DMS153 (cell line): ENCODE measurements at regions not wholly inside any gene's neighbourhood (a gene's known extent, or its start where the extent isn't known, plus 50 kb on each side); places are given as distances from the start of the nearest gene placed in this dataset.
A peak's percentile ranks its signal among the peaks of the same experiment; 100 is the strongest.

ENCODE experiments used
- DNase-seq: peaks from one replicate; lab custom pipeline; 2025; lab: John Stamatoyannopoulos, UW

DNA sequence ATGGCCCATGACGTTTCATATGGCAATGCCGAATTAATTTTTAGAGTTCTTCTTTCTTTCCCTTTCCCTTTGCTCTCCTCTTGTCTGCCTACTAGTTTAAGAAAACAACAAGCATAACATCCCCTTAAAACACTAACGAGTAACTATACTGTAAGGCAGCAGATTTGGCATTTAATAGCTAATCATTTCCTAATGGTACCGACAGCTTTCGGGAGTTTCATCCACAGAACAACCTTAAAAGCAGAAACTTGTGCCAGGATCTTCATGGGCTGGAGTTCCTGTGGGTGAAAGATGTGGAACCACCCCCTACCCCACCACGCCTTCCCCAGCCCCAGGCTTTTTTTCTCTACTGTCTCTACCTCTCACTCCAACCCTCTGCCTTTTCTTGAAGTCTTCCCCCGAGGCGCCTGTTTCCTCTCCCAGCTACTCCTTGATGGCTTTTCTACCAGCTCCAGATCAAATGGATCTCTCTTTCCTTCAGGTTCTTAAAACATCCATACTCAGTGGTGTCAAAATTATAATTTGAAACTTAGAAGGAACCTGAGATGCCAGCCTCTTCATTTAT is 319.5 kb downstream of the PIK3R1 start:
- DNase-seq = no peak

GRCh38 chr5:68538814-68539420 is 323.4 kb downstream of the PIK3R1 start:
- DNase-seq = no peak

- no peak for DNase-seq
These were observed 325.4 kb downstream of the PIK3R1 start for GRCh38 chr5:68540798-68541590.

GRCh38 chr5:68542207-68542606 is 326.7 kb downstream of the PIK3R1 start:
- DNase-seq = no peak

- no peak for DNase-seq
These were observed 327.7 kb downstream of the PIK3R1 start for GRCh38 chr5:68543212-68543611.

- no peak for DNase-seq
These were observed 328.6 kb downstream of the PIK3R1 start for GRCh38 chr5:68544091-68544647.

DNA sequence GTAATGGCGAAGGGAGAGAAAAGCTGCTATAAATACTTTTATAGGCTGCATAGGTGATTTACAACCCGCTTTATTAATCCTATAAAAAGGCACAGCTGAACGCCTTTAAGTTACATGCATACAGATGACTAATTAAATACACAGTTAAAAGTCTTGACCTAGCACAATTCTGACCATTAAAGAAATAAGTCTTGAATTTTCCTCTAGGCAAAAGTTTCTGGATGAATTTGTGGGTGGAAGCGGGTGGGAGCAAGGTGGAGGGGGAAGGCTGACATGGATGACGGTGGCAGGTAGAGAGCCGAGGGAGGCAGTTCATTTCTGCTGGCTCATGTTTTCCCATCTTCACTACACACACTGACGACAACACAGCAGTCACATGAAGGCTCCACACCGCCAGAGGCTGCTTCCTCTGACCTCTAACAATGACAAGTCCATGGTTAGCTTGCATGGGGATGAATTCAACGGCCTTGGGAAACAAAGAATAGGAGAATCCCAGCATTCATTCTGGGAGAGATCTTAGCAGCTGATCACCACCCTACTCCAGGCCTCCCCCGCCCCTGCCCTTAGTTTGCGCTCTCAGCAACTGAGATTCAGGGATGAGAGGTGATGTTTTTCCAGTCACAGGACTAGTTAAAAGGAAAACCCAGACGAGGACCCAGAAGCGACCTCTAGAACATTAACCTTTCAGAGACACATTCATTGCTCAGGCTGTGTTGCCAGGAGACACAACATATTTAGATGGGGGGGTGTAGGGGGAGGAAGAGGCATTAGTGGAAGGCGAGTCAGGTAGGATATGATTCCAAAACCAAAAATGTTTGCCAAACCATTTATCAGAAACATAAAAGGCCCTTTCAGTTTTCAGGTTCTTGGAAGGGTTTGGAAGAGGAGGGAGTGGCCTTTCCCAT is 329.3 kb downstream of the PIK3R1 start:
- peak; percentile 72 for DNase-seq

- peak; percentile 90 for DNase-seq
These were observed 330.2 kb downstream of the PIK3R1 start for GRCh38 chr5:68545636-68546295.

- DNase-seq = no peak
These were observed 331.5 kb downstream of the PIK3R1 start for GRCh38 chr5:68547056-68547455.

GRCh38 chr5:68547622-68548021 is 332.1 kb downstream of the PIK3R1 start:
- DNase-seq = no peak

DNA sequence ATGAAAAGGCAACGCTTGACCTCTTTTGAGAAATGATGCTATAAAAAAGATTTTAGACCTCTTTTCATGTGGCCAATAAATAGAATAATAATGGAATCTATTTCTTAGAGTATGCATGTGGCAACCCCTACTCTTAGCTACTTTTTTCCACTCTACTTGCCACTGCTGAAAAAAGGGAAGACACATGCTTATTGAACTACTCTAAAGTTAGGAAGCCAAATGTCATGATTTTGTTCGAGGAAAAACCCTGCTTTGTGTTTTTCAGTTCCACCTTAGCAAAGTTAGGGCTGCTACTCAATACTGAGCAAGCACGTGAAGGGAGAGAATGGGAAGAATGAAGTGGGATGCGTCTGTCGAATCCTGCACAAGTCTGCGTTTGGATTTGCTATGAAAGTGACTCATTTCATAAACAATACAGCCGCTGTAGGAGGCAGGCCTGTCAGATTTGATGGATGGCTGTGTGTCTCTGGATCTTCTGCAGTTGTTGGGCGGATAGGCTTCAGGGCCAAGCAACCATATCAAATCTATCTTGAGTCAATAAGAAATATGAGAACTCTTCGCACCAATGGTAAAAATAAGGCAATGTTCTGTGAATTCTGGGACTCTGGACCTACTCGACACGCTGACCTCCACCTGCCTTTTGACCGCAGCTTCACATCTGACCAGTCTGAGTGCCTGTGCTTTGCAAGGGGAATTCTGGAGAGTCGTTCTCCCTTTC is 333.6 kb downstream of the PIK3R1 start:
- DNase-seq = no peak

- DNase-seq = no peak
These were observed 334.5 kb downstream of the PIK3R1 start for GRCh38 chr5:68550015-68550414.

GRCh38 chr5:68551436-68551835 is 335.9 kb downstream of the PIK3R1 start:
- no peak for DNase-seq

DNA sequence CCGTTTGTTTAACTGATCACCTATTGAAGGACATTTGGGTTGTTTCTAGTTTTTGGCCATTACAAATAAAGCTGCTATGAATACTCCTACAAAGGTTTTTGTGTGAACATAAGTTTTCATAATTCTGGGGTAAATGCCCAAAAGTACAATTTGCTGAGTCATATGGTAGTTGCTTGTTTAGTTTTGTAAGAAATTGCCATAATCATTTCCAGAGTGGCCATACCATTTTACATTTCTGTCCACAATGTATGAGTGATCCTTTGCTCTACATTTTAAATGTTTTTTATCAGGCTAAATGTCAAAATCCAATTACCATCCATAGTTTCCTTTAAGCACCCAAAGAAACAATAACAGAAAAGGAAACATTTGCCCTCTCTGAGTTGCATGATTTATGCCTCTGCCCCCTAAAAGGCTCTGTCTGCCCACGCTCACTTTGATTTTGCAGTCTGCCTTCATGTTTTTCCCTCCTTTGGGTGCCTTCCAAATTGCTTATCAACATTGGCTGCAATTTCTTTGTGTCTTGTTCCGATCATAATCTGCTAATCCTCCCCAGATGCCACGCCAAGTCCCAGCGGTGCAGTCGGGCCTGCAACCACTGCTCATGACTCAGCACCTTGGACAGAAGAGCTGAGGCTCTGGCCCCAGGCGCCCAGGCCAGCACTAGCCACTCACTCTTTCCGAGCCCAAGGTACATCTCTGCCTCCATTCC is 339.2 kb downstream of the PIK3R1 start:
- DNase-seq = no peak

DNA sequence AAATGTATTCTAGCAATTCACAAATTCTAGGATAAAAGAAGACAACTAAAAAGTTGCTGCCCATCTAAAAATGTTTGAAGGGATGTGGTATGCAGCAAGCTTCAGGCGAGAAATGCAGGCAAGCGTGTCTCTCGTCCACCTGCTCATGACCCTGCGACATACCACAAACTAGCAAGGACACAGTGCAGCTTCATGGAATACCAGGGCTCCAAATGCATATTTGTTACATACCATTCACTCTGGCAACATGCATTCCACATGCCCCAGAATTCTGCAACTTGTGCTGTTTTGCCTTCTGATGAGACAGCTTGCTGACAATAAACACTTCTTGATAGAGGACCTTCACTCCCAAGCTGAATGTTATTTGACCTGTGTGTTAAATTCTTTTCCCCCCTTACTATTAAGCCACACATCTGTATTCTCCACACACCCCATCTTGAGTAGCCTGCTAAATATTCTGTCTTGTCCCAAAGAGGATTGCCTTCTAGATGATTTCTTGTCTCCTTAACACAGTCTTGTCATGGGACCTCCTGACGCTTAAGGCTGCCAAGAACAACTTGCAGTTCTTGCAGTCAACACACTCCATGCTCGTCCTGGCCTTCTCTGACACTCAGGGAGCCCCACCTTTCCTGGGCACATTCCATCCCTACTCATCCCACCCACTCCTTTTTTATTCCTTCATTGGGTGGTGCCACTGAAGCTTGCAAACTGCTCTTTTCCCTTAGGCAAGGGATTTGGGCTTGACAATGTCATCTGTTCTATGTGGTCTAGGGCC is 340.5 kb downstream of the PIK3R1 start:
- DNase-seq = no peak

DNA sequence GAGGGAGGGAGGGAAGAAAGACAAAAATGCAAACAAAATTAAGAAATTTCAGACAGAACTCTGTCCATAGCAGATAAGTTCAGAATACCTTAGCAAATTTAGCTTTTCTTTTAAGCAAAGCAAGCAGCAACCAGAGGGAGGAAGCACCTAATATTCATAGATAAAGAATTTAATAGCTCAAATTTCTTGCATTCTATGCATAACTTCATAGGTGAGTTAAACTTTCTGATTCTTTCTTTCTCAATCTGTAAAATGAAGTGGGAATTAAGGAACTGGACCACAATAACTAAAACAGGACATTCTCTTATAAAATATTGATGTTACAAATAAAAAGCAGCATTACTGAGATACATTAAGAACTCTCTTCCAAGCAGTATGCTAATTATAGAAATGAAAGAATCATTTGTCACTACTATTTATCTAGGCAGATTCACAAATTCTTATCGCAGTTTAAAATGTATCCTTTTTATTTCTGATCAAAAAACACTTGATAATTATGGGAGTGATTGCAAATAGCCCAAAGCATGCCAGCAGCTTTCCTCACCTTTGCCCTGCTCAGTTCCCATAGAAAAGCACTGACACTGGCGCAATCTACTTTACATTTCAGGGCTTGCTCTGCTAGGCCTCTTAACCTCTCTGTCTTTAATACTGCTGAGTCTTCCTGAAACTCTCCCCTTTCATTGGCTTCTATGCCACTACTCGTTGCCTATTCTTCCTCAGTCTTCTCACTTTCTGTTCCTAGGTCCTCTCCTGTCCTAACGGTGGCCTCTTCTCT is 341.8 kb downstream of the PIK3R1 start:
- DNase-seq = no peak

DNA sequence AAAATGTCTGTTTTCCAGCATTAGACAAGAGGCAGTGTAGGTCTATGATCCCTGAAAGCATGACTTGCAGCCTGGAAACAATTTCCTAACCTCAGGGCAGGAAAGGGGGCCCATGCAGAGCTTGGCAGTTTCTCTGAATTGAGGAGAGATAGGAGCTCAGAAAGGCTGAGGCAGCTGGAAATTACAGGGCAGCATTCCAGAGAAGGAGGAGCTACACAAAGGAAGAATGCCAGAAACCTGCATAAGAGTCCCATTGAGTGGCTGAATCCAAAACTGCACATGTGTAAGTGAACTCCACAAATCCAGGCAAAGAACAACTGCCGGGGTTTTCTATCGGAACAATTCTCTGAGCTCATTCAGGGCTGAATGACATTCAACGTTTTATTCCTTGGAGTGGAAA is 346.8 kb downstream of the PIK3R1 start:
- DNase-seq = peak; percentile 15

DNA sequence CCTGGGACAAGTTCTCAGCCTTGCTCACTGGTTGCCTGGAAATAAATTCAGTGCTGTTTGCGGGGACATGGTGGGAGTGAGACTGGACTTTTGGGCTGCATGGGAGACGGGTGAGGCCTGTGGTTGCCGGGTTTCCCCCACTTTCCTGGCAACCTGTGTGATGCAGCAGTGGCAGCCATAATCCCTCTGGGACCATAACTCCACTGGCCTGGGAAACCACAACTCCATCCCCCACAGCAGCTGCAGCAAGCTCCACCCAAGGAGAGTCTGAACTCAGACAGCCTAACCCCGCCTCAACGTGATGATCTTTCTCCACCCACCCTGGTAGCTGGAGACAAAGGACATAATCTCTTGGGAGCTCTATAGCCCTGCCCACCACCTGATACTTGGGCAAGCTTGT is 349.9 kb downstream of the PIK3R1 start:
- peak; percentile 27 for DNase-seq

- DNase-seq = no peak
These were observed 361.2 kb downstream of the PIK3R1 start for GRCh38 chr5:68576805-68577204.
